Fibroblast of lung (primary cell): ENCODE measurements at regions not wholly inside any gene's neighbourhood (a gene's known extent, or its start where the extent isn't known, plus 50 kb on each side); places are given as distances from the start of the nearest gene placed in this dataset.

Experiments
- CTCF ChIP-seq, 2 donors: IDR thresholded peaks in 1 of 2; conservative IDR thresholded peaks in 1 of 2; 1 replicate in 1 of 2; 2 replicates in 1 of 2; pipeline ENCODE4 v1.5.1; 2011 to 2012; ENCODE audit warnings: low read length in 2 of 2, control low read depth in 1 of 2, inconsistent platforms in 1 of 2, low read depth in 1 of 2, mild to moderate bottlenecking in 1 of 2
- EZH2 ChIP-seq: IDR thresholded peaks from 2 replicates; pipeline ENCODE4 v1.5.1; 2012; ENCODE audit warnings: low read length, control low read depth, mild to moderate bottlenecking; ENCODE audit errors: missing control alignments

- TF ChIP-seq CTCF (conservative IDR thresholded peaks at IDR 0.05 in 1 of 2, IDR thresholded peaks at IDR 0.05 in 1 of 2; ENCODE audit: low read depth in 1 of 2, low read length in 2 of 2) (no peak), EZH2 (no peak)
Observed at GRCh38 chr5:4384649-4385048, 755.5 kb upstream of the ADAMTS16 start.
